Central memory CD4-positive, alpha-beta T cell (primary cell): ENCODE measurements at regions not wholly inside any gene's neighbourhood (a gene's known extent, or its start where the extent isn't known, plus 50 kb on each side); places are given as distances from the start of the nearest gene placed in this dataset.

Experiments
- DNase-seq: peaks from one replicate; pipeline ENCODE4 v3.0.0; 2022

DNA sequence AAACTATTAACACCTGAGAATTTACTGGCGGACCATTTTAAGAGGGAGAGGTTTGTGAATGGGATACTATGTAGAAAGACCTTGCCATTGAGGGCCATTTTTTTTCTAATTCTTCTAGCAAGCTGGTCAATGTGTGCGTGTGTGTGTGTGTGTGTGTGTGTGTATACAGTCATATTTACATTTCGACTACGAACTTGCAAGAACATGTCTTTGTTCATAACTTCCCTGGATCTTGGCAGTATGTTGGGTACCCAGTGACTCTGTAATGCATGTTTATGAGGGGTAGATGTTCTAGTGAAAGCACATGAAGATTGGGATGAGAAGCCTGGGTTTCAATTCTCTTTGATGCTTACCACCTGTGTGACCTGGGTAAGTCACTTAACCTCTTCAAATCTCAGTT, 133.6 kb downstream of the UBE2E3 start:
- no peak for DNase-seq

DNA sequence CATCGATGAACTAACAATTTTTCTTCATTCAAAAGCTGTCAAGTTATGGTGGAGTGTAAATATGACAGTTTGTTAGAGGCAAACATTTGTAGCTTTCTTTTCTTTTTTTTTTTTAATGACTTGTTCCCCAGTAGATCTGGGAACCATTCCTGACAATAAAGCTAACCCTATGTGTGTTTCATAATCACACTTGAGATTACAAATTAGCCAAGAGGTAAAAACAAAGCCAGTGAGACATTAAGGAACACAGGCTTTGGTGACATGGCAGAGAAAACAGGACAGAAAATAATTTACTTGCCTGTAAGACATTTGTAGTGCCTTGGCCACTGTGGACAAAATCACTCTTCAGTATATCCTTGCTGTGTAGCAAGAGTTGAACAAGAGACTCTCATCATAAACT, 135.9 kb downstream of the UBE2E3 start:
- no peak for DNase-seq

DNA sequence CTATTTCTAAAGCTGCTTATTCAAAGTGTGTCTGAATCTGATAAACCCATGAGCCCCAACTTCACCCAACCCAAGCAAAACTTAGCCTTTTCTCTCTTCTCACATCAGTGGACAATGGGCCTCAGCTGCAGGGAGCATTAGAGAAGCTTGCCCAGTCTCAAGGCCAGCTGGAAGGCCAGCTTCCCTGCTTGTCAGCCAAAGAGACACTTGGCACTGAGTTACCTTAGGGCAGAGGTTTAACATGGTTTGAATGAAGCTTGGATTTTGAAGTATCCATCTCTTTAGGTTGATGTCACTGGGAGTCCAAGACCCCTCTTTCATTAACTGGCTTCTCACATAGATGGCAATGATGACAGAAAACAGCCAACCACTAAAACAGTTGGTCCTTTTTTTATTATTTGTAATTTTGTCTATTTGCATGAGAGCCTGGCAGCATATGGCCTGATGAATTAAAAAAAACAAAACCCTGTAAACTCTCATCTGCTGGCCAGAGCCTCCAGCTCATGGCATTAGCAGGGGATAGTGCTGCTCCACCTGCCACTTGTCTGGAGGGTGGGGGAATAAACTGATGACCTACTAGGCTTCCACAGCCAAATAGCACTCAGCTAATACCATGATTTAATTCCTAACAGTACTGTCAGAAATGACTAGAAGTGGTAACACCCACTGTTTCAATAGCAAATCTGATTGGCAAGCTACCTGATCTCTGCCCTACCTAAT, 137.0 kb downstream of the UBE2E3 start:
- no peak for DNase-seq

DNA sequence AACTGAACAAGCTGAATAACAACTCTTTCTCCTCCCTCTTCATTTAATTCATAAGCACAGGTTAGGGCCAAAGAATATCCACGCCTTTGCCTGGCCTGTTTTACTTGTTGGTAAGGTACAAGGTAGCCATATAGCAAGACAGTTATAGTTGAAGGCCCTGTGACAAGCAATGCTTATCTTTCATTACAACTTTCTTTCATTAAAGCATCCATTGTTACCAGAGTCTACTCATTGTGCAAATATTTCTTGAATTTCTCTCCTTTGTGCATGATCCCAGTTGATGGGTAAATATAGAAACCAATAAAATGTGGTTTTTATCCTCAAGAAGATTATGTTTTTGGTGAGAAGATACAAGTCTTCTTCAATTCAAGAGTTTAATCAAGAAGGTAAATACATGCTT, 140.2 kb downstream of the UBE2E3 start:
- DNase-seq, result no peak

DNA sequence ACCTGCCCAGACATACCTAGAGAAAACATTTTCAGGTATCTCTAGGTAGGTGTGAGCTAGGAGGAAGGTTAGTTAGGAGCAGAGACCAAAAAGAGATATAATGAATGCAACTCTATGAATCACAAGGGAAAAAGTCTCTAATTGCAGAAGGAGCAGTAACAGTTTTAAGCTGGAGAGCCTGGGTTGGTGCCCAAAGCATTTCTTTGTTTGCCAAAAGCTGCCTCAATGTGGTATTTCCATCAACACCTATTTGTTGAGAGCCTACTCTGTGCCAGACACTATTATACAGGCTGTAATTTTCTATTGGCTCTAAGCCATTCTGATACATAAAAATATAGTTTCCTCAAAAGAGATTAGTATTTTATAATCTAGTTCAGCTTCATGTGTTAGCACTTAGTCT, 141.6 kb downstream of the UBE2E3 start:
- DNase-seq, result no peak

DNA sequence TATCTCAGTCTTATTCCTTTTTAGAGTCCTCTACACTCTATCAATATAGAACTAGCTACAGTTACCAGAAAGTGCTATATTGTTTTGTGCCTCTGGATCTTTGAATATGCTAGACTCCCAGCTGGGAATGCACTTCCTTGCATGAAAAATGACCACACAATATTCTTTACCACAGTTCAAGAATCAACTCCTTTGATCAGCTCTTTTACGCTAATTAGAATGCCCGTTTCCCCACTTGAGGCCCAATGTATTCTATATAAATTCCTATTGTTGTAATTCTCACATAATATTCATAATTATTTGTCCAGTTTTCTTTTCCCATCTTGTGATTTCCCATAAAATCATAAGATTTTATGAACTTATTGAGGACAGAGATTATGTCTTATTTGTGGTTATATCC, 142.2 kb downstream of the UBE2E3 start:
- no peak for DNase-seq

DNA sequence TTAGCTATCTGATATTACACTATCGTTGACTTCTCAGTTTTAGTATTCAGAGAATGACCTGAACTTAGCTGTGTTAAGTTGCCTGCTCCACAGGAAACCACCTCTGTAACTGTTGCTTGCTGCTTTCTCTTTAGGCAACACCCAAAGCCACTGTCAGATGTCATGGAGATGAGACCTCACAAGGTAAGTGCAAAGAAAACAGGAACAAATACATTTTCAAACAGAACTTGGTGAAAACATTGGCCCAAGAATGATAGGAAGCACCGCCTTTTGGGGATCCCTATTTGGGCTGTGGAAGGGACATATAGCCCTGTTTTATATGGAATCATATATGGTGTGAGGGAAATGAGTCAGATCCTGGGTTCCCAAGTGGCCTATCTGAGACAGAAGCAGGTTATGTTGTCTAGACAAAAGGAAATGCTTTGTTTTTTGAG, 143.4 kb downstream of the UBE2E3 start:
- DNase-seq, result peak; percentile 84

DNA sequence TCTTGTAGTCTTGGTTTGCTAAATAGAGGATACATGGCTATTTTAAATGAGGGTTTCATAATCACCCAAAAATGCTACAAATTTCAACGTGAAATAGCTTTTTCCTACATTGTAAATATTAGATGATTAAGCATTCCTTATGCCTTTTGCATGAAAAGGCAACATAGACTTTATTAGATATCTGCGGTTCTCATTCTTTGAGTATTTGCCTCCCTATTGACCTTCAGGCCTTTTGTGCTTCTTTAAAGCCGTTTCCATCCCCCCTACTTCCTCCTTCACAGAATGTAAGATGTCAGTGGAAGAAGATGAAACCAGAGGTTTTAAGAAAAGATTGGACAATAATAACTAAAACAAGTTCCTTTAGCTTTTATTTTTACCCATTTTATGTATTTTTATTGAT, 144.1 kb downstream of the UBE2E3 start:
- no peak for DNase-seq

DNA sequence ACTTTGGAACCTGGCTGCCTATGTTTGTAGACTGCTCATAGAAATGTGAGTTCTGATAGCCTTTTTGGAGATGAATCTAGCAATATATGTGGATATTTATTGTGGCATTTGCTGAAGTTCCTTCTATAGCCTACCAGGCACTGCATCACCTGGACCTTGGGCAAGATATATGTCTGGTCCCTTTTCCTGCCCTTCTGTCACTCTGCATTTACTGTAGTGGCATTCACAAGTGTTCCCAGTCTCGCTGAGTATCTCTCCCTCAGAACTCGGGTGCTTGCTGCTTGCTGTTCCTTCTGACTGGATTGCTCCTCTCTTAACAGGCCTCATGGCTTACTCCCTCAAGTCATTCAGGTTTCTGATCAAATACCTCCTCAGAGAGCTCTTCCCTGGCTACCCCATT, 145.0 kb downstream of the UBE2E3 start:
- no peak for DNase-seq

DNA sequence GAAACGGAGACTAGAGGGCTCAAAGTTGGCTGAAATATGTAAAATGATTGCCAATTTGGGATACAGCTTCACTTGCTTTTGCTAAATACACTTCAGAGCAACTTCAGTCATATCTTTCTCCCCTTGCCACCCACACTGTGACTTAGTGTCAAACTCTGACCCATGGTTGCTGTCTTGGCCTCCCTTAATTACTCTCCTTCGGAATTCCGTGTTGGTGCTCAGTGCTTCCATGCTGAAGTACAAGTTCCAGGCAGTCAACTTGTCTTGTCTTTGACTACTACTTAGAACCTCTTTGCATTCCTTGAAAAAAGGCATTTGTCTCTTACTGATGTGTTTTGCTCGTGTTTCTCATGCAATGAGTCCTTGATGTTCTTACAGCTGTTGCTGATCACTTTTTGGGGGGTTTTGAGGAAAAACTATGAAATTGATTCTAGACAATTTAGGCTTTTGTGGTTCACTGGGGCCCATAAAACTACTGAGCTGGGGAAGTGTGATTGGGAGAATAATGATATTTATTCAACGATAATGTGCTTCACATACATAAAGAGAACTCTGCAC, 146.0 kb downstream of the UBE2E3 start:
- no peak for DNase-seq

DNA sequence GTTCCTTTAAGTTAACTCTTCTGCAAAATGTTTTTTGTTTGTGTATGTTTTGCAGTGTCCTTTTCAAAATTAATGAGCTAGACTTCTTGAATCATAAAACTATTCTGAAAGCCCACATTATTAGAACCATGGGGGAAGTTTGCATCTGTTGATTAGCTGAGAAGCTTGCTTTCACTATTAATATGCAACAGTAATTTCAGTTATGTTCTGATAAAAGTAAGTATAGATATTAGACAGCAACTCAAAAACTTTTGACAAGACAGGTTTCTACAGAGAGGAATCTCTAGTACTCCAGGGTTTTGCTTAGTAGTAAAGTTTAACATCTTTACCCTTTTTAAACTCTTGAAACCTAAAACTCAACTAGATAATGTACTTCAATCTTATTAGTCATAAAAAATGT, 147.8 kb downstream of the UBE2E3 start:
- no peak for DNase-seq

DNA sequence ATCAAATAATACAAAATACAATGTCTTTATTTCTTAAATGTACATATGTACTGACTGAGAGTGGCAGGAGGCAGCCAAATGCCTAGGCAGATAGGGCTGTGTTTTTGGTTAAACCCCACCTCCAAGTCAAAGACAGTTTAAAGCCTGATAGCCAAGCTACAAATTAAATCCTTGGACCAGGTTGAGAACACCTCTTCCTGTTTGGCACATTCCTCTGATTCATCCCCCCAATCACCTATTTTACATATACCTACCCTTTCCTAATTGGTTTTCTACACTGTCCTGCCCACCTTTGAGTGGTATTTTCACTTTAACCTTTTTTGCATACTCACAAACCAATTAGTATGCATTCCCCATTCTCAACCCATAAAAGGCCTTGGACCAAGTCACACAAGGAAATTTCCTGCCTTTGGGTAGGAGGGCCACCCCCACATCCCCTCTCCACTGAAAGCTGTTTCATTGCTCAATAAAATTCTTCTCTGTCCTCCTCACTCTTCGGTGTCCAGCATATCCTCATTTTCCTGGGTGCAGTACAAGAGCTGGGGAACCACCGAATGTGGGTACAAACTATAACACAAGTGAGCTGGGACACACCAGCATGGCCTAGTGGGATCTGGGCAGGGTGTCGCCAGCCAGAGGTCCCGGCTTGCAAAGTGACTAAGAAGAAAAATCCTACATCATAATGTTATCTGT, 149.1 kb downstream of the UBE2E3 start:
- no peak for DNase-seq

DNA sequence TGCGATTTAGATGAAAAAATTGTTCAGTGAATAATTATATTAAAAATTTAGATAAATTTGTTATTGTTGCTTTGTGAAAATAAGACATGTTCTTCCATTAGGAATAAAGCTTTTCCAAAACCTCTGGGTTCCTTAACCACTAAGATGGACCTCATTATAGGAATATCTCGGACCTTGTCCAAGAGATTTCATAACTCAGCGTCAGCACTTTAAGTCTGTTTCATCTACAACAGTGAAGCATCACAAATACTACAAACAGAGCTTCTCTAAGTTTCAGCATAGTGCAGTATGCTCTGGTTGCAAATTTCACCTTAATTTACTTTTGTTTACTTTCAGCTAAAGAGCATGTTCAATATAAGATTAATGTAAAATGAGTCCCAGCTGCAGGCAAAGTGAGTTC, 150.3 kb downstream of the UBE2E3 start:
- DNase-seq, result no peak

DNA sequence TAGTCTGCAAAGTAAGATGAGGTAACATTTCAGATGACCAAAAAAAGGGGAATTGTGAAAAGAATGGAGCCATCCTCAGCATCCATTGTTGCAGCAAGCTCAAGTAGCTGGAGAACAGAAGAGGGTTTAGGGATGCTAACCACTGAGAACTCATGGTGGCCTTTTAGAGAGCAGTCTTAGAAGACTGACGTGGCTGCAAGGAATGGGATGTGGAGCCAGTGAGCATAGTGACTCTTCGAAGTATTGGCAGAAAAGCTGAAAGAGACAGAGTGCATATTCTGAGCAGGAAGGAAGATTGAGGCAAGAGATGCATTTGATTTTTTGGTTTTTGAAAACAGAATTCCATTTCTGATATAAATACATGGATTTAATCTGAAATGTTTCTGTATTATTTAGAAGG, 151.2 kb downstream of the UBE2E3 start:
- DNase-seq, result no peak

DNA sequence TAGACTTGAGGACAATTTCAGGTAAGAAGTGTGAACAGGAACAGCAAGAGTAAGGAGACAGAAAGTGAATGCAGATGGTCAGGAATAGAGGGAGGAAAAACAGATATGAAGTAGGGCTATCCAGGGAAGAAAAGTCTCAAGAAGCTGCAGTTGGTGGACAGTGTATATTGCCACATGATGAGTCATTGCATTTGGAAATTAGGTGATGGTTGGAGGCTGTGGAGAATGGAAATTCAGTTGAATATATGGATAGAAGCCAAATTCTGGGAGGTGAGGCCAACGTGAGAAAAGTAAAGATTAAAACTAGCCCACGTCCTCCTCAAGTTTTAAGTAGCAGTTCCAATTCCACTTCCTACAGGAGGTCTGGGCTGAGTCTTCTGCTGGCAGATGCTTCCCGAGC, 158.4 kb downstream of the UBE2E3 start:
- no peak for DNase-seq

DNA sequence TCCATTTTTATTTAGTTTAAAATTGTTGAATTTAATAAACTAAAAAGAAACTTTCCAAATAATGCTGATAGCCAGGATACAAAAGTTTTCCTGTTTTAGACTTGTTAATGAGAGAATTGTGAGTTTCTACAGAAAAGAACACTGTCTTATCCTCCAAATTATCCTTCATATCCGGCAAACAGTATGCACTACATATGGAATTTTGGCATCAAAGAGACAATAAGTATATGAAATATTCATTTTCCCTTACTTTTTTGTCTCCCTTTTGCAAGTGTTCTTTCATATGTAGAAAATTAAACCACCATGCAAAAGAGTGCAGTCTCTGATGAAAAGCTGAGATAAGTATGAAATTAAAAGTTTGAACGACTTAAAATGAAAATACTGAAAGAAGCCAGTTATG, 159.4 kb downstream of the UBE2E3 start:
- no peak for DNase-seq

DNA sequence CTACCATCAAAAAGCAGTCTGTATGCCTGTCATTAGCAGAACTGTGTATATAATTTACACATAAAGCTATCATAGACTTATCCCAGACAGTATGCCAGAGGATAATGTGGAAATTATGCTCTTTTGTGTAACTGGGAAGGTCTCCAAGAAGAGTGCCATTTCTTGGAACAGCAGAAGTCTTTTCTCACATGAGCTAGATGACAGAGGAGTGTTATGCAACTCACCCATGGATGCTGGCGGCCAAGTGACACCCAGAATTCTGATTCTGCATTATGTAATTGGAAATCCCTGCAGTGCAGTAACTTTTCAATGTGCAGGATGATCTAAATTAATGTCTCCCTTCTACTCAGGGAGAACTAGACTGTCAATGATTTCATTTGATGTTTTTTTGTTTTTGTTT, 160.0 kb downstream of the UBE2E3 start:
- DNase-seq, result no peak

DNA sequence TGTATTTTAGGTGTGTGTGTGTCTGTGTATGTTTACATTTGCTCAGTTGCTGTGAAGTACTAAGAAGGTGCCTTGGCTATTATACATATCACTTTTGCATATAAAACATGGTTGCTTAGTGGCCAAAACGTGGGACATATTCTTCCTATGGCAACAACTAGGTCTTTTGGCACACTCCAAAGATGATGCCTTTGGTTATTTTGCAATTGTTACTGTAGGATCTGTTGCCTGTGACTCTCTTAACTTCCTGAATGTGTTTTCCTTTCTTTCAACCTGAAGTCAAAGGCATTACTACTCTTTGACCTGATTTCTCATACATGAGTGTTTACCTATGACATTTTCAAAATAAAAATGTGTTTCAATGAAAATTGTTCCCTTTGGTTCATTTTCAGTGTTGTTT, 160.5 kb downstream of the UBE2E3 start:
- no peak for DNase-seq

DNA sequence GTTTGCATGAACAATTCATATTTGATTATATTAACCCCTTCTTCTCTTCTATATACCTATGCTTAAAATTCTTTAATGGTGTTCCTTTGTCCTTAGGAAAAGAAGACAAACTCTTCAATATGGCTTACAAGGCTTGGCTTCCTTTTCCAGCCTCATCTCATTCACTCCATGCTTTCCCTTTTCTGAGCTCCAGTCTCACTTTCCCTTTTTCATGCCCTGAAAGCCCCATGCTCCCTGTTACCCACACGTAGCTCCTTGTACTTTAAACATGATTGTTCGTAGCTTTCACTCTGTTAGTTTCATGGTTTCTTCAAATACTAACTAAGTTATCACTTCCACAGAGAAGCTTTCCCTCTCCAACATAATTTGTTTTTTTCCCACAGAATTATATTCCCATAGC, 161.3 kb downstream of the UBE2E3 start:
- no peak for DNase-seq

DNA sequence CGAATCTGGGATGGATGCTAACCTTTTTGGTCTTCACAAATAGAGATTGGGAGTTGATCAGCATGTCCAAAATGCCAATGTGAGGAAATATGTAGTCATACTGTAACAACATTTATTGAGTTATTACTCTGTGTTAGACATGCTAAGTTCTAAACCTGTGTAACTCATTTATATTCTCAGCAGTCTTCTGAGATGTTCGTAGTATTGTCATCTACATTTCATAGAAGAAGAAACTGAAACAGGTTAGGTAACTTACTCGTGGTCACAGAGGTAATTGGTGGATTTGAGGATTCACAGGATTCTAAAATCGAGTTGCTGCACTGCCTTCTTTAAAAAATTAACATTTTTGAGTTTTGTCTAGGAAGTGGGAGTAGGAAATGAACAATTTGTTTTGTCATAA, 162.1 kb downstream of the UBE2E3 start:
- peak; percentile 36 for DNase-seq

DNA sequence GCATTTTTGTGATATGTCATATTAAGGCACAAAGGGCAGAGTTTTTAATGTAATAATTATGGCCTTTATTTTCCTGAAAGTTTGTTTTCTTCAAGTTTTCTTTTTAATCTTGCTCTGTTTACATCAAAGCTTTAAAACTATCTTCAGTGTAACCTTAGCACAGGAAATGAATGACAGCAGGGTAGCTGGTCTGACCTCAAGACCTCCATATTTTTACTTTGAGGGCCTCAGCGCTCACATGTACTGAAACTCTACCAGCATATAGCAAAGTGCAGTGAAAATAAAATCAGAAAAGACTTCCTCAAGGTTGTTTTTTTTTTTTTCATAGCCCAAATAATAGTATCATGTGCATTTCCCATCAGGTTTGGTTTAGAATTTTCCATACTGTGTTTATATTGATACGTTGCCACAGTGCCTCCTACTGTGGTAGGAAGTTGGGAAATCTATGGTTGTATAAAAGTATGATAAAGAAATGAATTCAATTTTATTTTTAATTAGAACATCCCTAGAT, 163.4 kb downstream of the UBE2E3 start:
- DNase-seq, result peak; percentile 44

DNA sequence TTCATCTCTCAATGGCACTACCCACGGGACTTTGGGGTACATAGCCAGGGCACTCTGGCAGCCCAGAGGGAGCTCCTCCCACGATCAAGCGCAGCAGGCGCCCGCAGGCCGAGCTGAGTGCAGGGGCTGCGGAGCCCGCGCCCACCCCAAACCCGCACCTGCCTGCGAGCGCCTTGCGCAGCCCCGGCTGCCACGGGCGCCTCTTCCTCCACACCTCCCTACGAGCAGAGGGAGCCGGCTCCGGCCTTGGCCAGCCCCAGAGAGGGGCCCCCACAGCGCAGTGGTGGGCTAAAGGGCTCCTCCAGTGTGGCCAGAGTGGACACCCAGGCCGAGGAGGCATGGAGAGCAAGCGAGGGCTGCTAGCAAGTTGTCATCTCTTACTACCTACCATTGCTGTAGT, 165.2 kb downstream of the UBE2E3 start:
- DNase-seq, result no peak

DNA sequence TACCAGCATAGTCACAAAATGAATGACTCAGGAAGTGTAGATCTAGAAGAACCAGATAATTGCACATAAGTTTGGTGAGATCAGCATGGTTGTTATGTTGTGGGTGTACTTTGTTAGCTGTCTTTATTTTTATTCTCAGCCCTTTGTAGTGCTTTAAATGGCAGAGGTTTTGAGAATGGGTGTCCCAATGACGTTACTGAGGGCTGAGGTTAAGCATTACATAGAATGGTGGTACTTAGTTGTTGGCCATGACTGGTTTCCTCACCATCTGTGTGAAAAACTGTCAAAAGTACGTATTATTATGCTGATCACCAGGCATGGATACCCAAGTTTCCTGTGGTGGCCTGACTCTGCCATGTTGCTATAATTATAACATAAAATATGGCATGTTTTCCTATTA, 165.8 kb downstream of the UBE2E3 start:
- no peak for DNase-seq

DNA sequence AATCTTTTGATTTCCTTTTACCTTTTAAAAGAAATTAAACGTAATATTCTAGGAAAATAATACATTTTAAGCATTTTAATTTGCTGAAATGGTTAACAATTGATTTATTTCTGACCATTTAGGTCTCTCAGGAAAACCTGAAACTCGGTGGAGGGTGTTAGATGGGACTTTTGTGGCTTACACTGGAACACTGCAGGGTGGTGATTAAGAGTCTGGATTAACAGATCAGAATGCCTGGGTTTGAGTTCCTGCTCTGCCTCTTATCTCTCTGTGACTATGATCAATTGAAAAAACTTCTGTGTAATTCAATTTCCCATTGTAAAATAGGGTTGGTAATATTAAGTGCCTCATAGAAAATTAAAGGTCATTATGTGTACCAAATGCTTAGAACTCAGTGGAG, 168.7 kb downstream of the UBE2E3 start:
- no peak for DNase-seq
